ENCODE measurements at regions not wholly inside any gene's neighbourhood (a gene's known extent, or its start where the extent isn't known, plus 50 kb on each side); places are given as distances from the start of the nearest gene placed in this dataset.

GRCh38 chr21:38072489-38072888 lies 156.2 kb upstream of the KCNJ6 start:
- TF ChIP-seq CTCF (IDR thresholded peaks at IDR 0.05; ENCODE audit: low read length) (no peak), EZH2phosphoT487 (IDR thresholded peaks at IDR 0.05; ENCODE audit: low read length) (no peak)
